Activated naive CD8-positive, alpha-beta T cell treated with anti-CD3 and anti-CD28 coated beads, Interleukin-2, amount 50 U/mL, for 24 hours (primary cell): ENCODE measurements at regions not wholly inside any gene's neighbourhood (a gene's known extent, or its start where the extent isn't known, plus 50 kb on each side); places are given as distances from the start of the nearest gene placed in this dataset.

Source experiments
- ATAC-seq: fragments of 150-1000 bp; cut with Tn5 transposase; one replicate; pipeline ENCODE4 v1.10.0; 2021
- DNase-seq: peaks from one replicate; pipeline ENCODE4 v3.0.0; 2021
- H3K27ac Mint-ChIP-seq: one replicate; pipeline ENCODE4 v1.8.0; 2021; ENCODE audit warnings: mild to moderate bottlenecking, mixed read lengths
- H3K27me3 Mint-ChIP-seq: one replicate; pipeline ENCODE4 v1.8.0; 2021; ENCODE audit warnings: mixed read lengths
- H3K36me3 Mint-ChIP-seq: one replicate; pipeline ENCODE4 v1.8.0; 2021; ENCODE audit warnings: low read depth, mixed read lengths
- H3K4me1 Mint-ChIP-seq: one replicate; pipeline ENCODE4 v1.8.0; 2021; ENCODE audit warnings: mixed read lengths
- H3K4me3 Mint-ChIP-seq: one replicate; pipeline ENCODE4 v1.8.0; 2021; ENCODE audit warnings: mild to moderate bottlenecking, moderate library complexity, mixed read lengths
- H3K9me3 Mint-ChIP-seq: one replicate; pipeline ENCODE4 v1.8.0; 2021; ENCODE audit warnings: mixed read lengths

DNA sequence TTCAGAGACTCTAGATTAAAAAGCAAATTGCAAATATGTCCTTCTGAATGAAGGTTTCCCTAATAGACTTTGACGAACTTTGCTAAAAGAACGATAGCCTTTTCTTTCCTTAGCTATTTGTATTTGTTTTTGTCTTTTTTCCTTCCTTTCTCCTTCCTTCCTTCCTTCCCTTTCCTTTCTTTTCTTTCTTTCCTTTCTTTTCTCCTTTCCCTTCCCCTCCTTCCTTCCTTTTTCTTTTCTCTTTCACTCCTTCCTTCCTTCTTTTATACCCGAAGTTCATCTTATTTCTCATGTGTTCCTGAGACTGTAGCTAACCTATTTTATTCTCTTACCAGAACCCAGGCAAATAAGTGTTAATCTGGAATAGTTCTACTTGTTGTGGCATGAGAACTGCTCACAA is 381.2 kb upstream of the RUNX1 start:
- Mint-ChIP-seq H3K9me3 (peaks cover 35% of the 10 kb centered on the region), H3K27ac (no peak overlapping the region), H3K4me3 (no peak overlapping the region), H3K36me3 (peaks cover 7% of the 10 kb centered on the region), H3K27me3 (peaks cover 3% of the 10 kb centered on the region), H3K4me1 (peaks cover 26% of the 10 kb centered on the region)
- no peak for DNase-seq
- ATAC-seq, result no peak

DNA sequence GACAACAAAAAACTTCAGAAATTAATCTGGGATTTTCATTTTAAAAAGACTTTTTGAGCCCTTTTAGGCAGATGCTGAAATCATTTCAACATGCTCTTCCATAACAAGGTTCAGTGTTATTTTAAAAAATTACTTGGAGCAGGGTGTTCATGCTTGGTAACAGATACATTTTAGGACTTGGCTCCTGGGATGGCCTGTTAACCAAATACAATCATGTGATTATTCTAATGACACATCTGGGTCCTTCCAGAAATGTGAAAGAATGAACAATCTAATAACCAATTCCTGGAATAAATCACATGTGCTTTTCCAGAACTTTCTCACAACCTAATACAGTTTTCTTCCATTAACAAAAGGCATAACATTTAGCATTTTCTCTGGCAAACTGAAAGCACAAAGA is 379.8 kb upstream of the RUNX1 start:
- Mint-ChIP-seq H3K4me3 (no peak overlapping the region), H3K9me3 (peaks cover 24% of the 10 kb centered on the region), H3K36me3 (peaks cover 4% of the 10 kb centered on the region), H3K4me1 (peaks cover 28% of the 10 kb centered on the region), H3K27me3 (peaks cover 3% of the 10 kb centered on the region), H3K27ac (no peak overlapping the region)
- ATAC-seq (no peak), DNase-seq (no peak)

- peaks cover 30% of the 10 kb centered on the region for H3K4me1 Mint-ChIP-seq
- H3K9me3 Mint-ChIP-seq, result peaks cover 21% of the 10 kb centered on the region
- H3K36me3 Mint-ChIP-seq, result peaks cover under 1% of the 10 kb centered on the region
- DNase-seq (peak; percentile 21), ATAC-seq (peak; percentile 78)
- H3K4me3 Mint-ChIP-seq, result peak overlapping the region; percentile 41
- peaks cover 3% of the 10 kb centered on the region for H3K27me3 Mint-ChIP-seq
- H3K27ac Mint-ChIP-seq, result peak overlapping the region; percentile 53
These were observed 379.4 kb upstream of the RUNX1 start for GRCh38 chr21:35428489-35428888.

DNA sequence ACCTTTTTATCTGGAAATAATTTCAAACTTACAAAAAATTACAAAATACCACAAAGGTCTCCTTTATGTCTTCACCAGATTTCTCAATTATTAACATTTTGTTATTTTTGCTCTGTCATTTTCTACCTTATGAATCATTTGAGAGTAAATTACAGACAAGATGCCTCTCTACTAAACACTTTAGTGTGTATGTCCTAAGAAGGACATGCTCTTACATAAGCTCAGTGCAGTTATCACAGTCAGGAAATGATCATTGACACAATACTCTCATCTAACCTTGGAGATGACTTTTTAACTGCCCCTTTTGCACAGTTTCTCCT is 378.9 kb upstream of the RUNX1 start:
- Mint-ChIP-seq H3K36me3 (no peaks in the 10 kb centered on the region), H3K27me3 (peaks cover 3% of the 10 kb centered on the region), H3K4me3 (peak overlapping the region; percentile 41), H3K27ac (no peak overlapping the region), H3K9me3 (peaks cover 16% of the 10 kb centered on the region), H3K4me1 (peaks cover 30% of the 10 kb centered on the region)
- DNase-seq (no peak), ATAC-seq (no peak)

GRCh38 chr21:35427320-35428000 is 378.4 kb upstream of the RUNX1 start:
- Mint-ChIP-seq H3K27ac (peak overlapping the region; percentile 67), H3K4me1 (peaks cover 30% of the 10 kb centered on the region), H3K9me3 (peaks cover 10% of the 10 kb centered on the region), H3K27me3 (peaks cover 3% of the 10 kb centered on the region), H3K36me3 (no peaks in the 10 kb centered on the region), H3K4me3 (peak overlapping the region; percentile 2)
- DNase-seq (no peak), ATAC-seq (no peak)

GRCh38 chr21:35426897-35427296 is 377.8 kb upstream of the RUNX1 start:
- H3K4me3 Mint-ChIP-seq, result peak overlapping the region; percentile 2
- peaks cover 30% of the 10 kb centered on the region for H3K4me1 Mint-ChIP-seq
- no peak for DNase-seq
- no peaks in the 10 kb centered on the region for H3K36me3 Mint-ChIP-seq
- H3K9me3 Mint-ChIP-seq, result peaks cover 11% of the 10 kb centered on the region
- peak overlapping the region; percentile 67 for H3K27ac Mint-ChIP-seq
- ATAC-seq, result peak; percentile 43
- H3K27me3 Mint-ChIP-seq, result peaks cover 3% of the 10 kb centered on the region

GRCh38 chr21:35426469-35426868 is 377.4 kb upstream of the RUNX1 start:
- H3K27me3 Mint-ChIP-seq, result peaks cover 3% of the 10 kb centered on the region

GRCh38 chr21:35424122-35424521 is 375.0 kb upstream of the RUNX1 start:
- ATAC-seq, result no peak
- Mint-ChIP-seq H3K36me3 (no peaks in the 10 kb centered on the region), H3K9me3 (peaks cover 12% of the 10 kb centered on the region), H3K27ac (no peak overlapping the region), H3K4me1 (peaks cover 30% of the 10 kb centered on the region), H3K4me3 (no peak overlapping the region), H3K27me3 (no peaks in the 10 kb centered on the region)
- no peak for DNase-seq

More at GRCh38 chr21:35426469-35426868, 377.4 kb upstream of the RUNX1 start:
- no peak for DNase-seq
- peak overlapping the region; percentile 67 for H3K27ac Mint-ChIP-seq
- no peak for ATAC-seq
- no peaks in the 10 kb centered on the region for H3K36me3 Mint-ChIP-seq
- H3K9me3 Mint-ChIP-seq, result peaks cover 11% of the 10 kb centered on the region
- no peak overlapping the region for H3K4me3 Mint-ChIP-seq
- H3K4me1 Mint-ChIP-seq, result peaks cover 30% of the 10 kb centered on the region

GRCh38 chr21:35423709-35424108 is 374.6 kb upstream of the RUNX1 start:
- peaks cover 12% of the 10 kb centered on the region for H3K9me3 Mint-ChIP-seq
- H3K4me3 Mint-ChIP-seq, result no peak overlapping the region
- H3K4me1 Mint-ChIP-seq, result peaks cover 26% of the 10 kb centered on the region
- DNase-seq, result no peak
- H3K36me3 Mint-ChIP-seq, result no peaks in the 10 kb centered on the region
- ATAC-seq, result no peak
- H3K27ac Mint-ChIP-seq, result peak overlapping the region; percentile 24
- H3K27me3 Mint-ChIP-seq, result no peaks in the 10 kb centered on the region

DNA sequence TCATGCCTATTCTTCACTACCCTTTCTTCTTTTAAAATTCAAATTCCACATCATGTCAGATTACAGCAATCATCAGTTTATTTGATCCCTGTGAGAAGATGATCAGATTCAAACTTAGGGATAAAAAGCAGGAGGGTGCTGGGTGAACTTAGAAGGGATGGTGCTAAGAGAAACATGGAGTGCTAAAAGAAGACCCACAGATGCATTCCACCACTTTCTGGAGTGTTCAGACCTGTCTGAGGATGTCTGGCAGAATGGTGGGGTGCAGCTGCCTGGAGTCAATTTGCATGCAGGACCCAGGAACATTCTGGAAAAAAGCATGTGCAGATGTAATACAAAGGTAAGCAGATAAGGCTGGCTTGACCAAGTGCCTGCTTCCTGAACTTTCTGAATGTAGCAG is 372.9 kb upstream of the RUNX1 start:
- DNase-seq, result no peak
- H3K27ac Mint-ChIP-seq, result no peak overlapping the region
- ATAC-seq, result no peak
- no peaks in the 10 kb centered on the region for H3K36me3 Mint-ChIP-seq
- no peak overlapping the region for H3K4me3 Mint-ChIP-seq
- H3K27me3 Mint-ChIP-seq, result no peaks in the 10 kb centered on the region
- peaks cover 16% of the 10 kb centered on the region for H3K9me3 Mint-ChIP-seq
- H3K4me1 Mint-ChIP-seq, result peaks cover 11% of the 10 kb centered on the region

- peaks cover 16% of the 10 kb centered on the region for H3K9me3 Mint-ChIP-seq
- no peak overlapping the region for H3K4me3 Mint-ChIP-seq
- peaks cover 4% of the 10 kb centered on the region for H3K4me1 Mint-ChIP-seq
- no peak overlapping the region for H3K27ac Mint-ChIP-seq
- ATAC-seq (no peak), DNase-seq (no peak)
- H3K27me3 Mint-ChIP-seq, result peaks cover 3% of the 10 kb centered on the region
- no peaks in the 10 kb centered on the region for H3K36me3 Mint-ChIP-seq
These were observed 372.1 kb upstream of the RUNX1 start for GRCh38 chr21:35421221-35421620.

DNA sequence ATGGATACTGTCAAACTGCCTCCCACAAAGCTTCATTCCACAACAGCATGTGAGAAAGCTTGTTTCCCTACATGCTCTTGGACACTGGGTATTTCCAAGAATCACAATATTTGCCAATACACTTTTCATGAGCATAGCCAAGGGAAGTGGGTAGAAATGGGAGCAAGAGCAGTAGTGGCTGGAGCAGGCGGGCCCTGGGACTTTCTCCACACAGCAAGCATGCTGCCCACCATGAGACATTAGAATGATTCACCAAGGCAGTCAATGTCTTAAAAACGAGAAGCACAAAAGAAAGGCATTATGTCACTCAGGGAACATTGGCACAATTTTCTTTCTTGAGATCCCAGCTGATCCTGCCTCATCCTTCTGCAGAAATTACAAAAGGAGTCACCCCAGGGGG is 371.6 kb upstream of the RUNX1 start:
- DNase-seq (no peak), ATAC-seq (no peak)
- Mint-ChIP-seq H3K27ac (no peak overlapping the region), H3K4me1 (peaks cover 4% of the 10 kb centered on the region), H3K27me3 (peaks cover 3% of the 10 kb centered on the region), H3K9me3 (peaks cover 16% of the 10 kb centered on the region), H3K4me3 (no peak overlapping the region), H3K36me3 (no peaks in the 10 kb centered on the region)

GRCh38 chr21:35417762-35418161 is 368.7 kb upstream of the RUNX1 start:
- Mint-ChIP-seq H3K27ac (no peak overlapping the region), H3K4me1 (no peaks in the 10 kb centered on the region), H3K9me3 (peaks cover 16% of the 10 kb centered on the region), H3K27me3 (peaks cover 14% of the 10 kb centered on the region), H3K4me3 (no peak overlapping the region), H3K36me3 (no peaks in the 10 kb centered on the region)
- no peak for ATAC-seq
- DNase-seq, result no peak

- Mint-ChIP-seq H3K36me3 (no peaks in the 10 kb centered on the region), H3K27ac (no peak overlapping the region), H3K27me3 (peaks cover 14% of the 10 kb centered on the region), H3K4me1 (no peaks in the 10 kb centered on the region), H3K4me3 (no peak overlapping the region), H3K9me3 (peaks cover 15% of the 10 kb centered on the region)
- DNase-seq (no peak), ATAC-seq (no peak)
These were observed 367.9 kb upstream of the RUNX1 start for GRCh38 chr21:35416866-35417489.

- Mint-ChIP-seq H3K4me3 (no peak overlapping the region), H3K27ac (no peak overlapping the region), H3K9me3 (peaks cover 4% of the 10 kb centered on the region), H3K4me1 (no peaks in the 10 kb centered on the region), H3K36me3 (no peaks in the 10 kb centered on the region), H3K27me3 (peaks cover 14% of the 10 kb centered on the region)
- no peak for DNase-seq
- ATAC-seq, result no peak
These were observed 365.5 kb upstream of the RUNX1 start for GRCh38 chr21:35414507-35415139.
